Activated naive CD8-positive, alpha-beta T cell treated with anti-CD3 and anti-CD28 coated beads for 36 hours (primary cell): ENCODE measurements at regions not wholly inside any gene's neighbourhood (a gene's known extent, or its start where the extent isn't known, plus 50 kb on each side); places are given as distances from the start of the nearest gene placed in this dataset.

Experiments
- DNase-seq: peaks from one replicate; pipeline ENCODE4 v3.0.0; 2021
- H3K27ac Mint-ChIP-seq: one replicate; pipeline ENCODE4 v1.8.0; 2022; ENCODE audit warnings: mild to moderate bottlenecking, moderate library complexity, mixed read lengths
- H3K27me3 Mint-ChIP-seq: one replicate; pipeline ENCODE4 v1.8.0; 2022; ENCODE audit warnings: mild to moderate bottlenecking, mixed read lengths
- H3K36me3 Mint-ChIP-seq: one replicate; pipeline ENCODE4 v1.8.0; 2021; ENCODE audit warnings: mild to moderate bottlenecking, mixed read lengths
- H3K4me1 Mint-ChIP-seq: one replicate; pipeline ENCODE4 v1.8.0; 2021; ENCODE audit warnings: mixed read lengths
- H3K4me3 Mint-ChIP-seq: one replicate; pipeline ENCODE4 v1.8.0; 2022; ENCODE audit warnings: mild to moderate bottlenecking, moderate library complexity, mixed read lengths
- H3K9me3 Mint-ChIP-seq: one replicate; pipeline ENCODE4 v1.8.0; 2022; ENCODE audit warnings: mixed read lengths

DNA sequence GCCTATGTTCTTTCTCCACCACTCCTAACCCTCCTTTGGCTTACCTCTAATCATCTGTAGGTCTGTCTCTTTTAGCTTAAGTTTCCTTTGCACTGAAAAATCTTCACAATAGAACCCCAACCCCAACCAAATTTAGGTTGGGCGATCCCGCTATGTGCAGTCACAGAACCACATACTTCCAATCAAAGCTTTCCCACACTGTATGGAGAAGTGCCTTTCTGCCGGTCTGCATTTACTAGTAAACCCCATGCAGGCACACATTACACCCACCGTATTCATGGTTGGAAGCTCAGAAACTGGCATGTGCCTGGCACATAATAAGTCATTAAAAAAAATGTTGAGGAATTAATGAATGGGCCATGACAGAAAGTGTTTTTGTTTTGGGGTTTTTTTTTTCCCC, 158.4 kb downstream of the KLF12 start:
- Mint-ChIP-seq H3K27ac (no peak overlapping the region), H3K9me3 (peaks cover 14% of the 10 kb centered on the region), H3K4me3 (no peak overlapping the region), H3K36me3 (peaks cover 34% of the 10 kb centered on the region), H3K27me3 (no peaks in the 10 kb centered on the region), H3K4me1 (peaks cover 43% of the 10 kb centered on the region)
- no peak for DNase-seq

DNA sequence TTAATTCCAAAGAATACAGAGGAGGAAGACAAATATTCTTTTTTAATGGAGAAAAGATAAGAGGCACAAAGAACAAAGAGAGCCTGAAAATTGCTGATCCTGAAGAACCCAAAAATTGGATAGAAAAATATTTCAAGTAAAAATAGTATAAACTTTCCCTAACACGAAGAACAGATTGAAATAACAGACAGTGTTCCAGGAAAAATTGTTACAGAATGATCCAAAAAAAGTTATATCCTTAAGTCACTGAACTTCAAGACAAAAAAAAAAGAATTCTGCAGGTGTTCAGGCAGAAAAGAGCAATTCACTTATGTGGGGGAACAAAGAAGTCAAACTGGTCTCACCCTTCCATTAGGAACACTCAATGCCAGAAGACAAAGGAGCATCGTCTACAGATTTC, 160.2 kb downstream of the KLF12 start:
- no peak overlapping the region for H3K4me3 Mint-ChIP-seq
- H3K4me1 Mint-ChIP-seq = peaks cover 45% of the 10 kb centered on the region
- DNase-seq = no peak
- peaks cover 33% of the 10 kb centered on the region for H3K36me3 Mint-ChIP-seq
- peaks cover 14% of the 10 kb centered on the region for H3K9me3 Mint-ChIP-seq
- no peak overlapping the region for H3K27ac Mint-ChIP-seq
- H3K27me3 Mint-ChIP-seq = no peaks in the 10 kb centered on the region

DNA sequence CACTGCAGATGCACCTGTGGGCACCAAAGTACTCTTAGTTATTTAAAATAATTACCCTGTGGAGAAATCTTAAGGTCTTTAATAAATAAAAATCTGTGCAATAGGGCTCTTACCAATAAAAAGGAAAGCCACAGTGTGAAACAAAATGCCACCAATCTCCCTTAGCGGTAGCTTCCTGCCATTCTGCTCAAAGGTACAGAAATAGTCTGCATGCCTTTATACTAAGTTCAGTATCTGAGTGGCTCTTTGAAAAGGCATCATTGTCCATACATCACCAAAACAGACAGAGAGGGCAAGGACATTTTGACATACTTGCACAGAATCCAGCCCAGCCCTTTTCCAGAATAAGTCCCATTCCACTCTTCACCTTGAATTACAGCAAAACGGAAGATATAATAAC, 161.0 kb downstream of the KLF12 start:
- no peak for DNase-seq
- H3K4me1 Mint-ChIP-seq = peaks cover 44% of the 10 kb centered on the region
- H3K9me3 Mint-ChIP-seq = peaks cover 14% of the 10 kb centered on the region
- H3K4me3 Mint-ChIP-seq = no peak overlapping the region
- H3K27ac Mint-ChIP-seq = no peak overlapping the region
- H3K27me3 Mint-ChIP-seq = no peaks in the 10 kb centered on the region
- peaks cover 36% of the 10 kb centered on the region for H3K36me3 Mint-ChIP-seq

DNA sequence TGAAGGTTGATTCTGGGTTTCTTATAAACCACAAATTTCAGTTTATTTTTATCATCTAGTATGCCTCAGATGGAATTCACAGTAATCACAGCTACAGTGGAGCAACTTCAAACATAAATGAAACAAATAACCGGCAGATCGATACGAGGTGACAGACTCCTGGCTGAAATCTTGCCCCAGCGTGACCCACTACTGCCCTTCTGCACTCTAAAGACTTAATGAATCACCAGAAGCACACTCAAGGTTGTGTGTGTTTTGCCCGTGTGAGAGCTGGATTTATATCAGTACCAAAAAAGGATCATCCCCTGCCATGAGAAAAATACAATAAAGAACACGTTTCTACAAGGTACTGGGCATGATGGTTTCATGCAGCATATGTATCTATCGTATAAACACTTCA, 161.7 kb downstream of the KLF12 start:
- Mint-ChIP-seq H3K27me3 (no peaks in the 10 kb centered on the region), H3K9me3 (peaks cover 13% of the 10 kb centered on the region), H3K4me1 (peaks cover 42% of the 10 kb centered on the region), H3K4me3 (no peak overlapping the region), H3K36me3 (peaks cover 29% of the 10 kb centered on the region), H3K27ac (peak overlapping the region; percentile 13)
- DNase-seq = no peak

DNA sequence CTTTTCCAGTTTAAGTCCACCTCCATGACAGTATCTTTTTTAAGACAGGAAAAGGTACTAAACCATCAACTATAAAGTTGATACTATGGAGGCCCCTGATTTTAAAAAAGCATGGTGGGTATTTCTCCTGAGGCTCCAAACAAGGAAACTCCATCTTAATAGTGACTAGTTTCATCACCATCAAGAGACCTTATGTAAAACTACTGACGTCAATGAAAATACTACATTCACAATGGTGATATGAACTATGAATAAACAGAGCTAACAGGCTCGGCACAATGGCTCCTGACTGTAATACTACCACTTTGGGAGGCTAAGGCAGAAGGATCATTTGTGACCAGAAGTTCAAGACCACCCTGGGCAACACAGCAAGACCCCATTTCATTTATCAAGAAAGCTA, 162.7 kb downstream of the KLF12 start:
- H3K4me3 Mint-ChIP-seq = no peak overlapping the region
- peaks cover 46% of the 10 kb centered on the region for H3K4me1 Mint-ChIP-seq
- H3K27me3 Mint-ChIP-seq = no peaks in the 10 kb centered on the region
- peaks cover 12% of the 10 kb centered on the region for H3K9me3 Mint-ChIP-seq
- DNase-seq = no peak
- H3K27ac Mint-ChIP-seq = no peak overlapping the region
- peaks cover 31% of the 10 kb centered on the region for H3K36me3 Mint-ChIP-seq

DNA sequence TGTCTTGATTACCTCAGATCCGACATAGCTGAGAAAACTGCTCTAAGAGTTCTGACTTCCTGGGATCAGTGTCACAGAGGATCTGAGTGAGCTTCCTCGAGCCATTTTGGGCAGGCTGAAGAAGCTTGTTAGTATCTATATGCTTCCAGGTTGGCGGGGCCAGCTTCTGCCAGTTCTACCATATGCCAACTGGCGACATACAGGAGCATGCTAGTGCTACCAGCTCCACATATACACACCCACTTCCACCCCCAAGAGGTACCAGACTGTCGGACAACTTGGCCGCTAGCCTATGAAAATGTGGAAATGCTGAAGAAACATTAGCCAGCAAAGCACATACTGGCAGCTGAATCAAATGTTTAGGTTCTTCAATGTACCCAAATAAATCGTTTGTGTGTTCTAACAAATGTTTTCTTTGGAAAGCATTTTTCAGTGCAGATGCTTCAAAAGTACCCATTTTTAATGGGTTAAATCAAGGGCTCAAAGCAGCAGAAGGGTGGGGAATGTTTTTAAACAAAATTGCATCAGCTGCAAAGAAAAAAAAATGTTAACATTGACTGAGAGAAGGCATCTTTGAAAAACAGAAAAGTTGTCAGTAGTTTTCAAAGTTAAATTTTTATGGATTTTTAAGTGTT, 163.7 kb downstream of the KLF12 start:
- Mint-ChIP-seq H3K27me3 (no peaks in the 10 kb centered on the region), H3K4me3 (no peak overlapping the region), H3K27ac (no peak overlapping the region), H3K4me1 (peaks cover 42% of the 10 kb centered on the region), H3K36me3 (peaks cover 25% of the 10 kb centered on the region), H3K9me3 (peaks cover 8% of the 10 kb centered on the region)
- no peak for DNase-seq

DNA sequence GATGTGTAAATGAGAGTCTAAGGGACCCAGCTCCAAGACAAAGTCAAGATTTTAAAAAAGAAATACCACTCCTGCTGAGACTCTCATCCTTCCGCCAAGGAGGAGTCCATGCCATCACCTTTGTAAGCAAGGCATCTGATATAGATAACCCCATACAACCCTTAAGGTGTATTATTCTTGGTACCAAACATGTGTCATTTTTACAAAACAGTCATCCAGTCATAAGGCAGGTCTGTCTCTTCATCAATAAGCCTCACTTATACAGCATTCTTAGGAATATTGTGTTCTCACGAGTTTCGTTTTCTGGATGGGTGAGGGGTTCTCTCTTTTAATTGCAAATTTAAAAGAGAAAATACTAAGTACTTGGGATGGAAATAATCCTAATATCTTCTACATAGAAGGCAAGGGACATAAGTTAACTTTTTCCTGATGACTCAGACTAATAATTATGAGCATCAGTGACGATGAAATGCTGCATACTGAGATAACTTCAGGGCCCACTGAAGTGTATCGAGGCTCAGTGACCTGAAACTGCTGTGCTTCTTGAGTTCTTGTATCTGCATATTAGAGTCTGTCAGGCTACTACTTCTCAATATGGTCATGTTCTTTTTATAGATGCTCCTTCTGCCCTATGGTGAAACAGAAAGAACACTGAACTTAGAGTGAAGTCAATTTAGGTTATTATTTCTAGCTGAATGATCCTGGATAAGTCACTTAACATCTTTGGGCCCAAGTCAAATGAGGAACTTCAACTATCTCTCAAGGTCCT, 166.6 kb downstream of the KLF12 start:
- H3K27ac Mint-ChIP-seq = no peak overlapping the region
- peaks cover 18% of the 10 kb centered on the region for H3K36me3 Mint-ChIP-seq
- DNase-seq = no peak
- no peaks in the 10 kb centered on the region for H3K9me3 Mint-ChIP-seq
- peaks cover 37% of the 10 kb centered on the region for H3K4me1 Mint-ChIP-seq
- H3K4me3 Mint-ChIP-seq = no peak overlapping the region
- no peaks in the 10 kb centered on the region for H3K27me3 Mint-ChIP-seq

DNA sequence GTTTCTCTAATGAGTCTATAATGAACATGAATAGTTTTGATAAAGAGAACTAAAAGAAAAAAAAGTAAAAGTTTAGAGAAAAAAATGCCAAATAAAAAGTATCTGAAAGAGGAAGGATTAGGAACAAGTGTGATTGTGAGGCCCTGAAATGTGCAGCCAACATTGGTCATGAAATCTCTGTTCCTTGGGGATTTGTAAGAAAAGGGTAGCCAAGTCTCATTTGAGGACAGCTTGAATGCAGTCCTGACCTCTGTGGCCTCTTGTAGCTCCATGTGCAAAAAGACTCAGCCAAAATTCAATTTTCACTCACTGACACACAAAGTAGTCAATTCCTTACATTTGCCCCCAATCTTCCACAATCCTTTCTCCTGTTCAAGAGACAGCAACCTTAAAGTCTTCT, 167.9 kb downstream of the KLF12 start:
- H3K4me1 Mint-ChIP-seq = peaks cover 33% of the 10 kb centered on the region
- no peak overlapping the region for H3K4me3 Mint-ChIP-seq
- H3K9me3 Mint-ChIP-seq = peaks cover 7% of the 10 kb centered on the region
- H3K27me3 Mint-ChIP-seq = no peaks in the 10 kb centered on the region
- peaks cover 24% of the 10 kb centered on the region for H3K36me3 Mint-ChIP-seq
- H3K27ac Mint-ChIP-seq = no peak overlapping the region
- no peak for DNase-seq

DNA sequence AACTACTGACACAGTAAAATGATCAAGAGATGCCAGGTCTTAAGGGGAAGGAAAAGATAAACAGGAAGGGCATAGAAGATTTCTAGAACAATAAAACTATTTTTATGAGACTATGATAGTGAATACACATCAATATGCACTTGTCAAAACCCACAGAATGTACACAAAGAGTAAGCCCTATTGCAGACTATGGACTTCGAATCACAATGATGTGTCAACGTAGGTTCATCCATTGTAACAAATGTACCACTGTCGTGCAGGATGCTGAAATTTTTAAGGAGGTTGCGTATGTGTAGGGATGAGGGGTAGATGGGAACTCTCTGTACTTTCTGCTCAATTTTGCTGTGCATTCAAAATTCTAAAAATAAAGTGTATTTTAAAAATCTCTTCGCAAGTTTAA, 171.9 kb downstream of the KLF12 start:
- Mint-ChIP-seq H3K27me3 (no peaks in the 10 kb centered on the region), H3K9me3 (peaks cover 9% of the 10 kb centered on the region), H3K27ac (no peak overlapping the region), H3K4me3 (no peak overlapping the region), H3K36me3 (peaks cover 20% of the 10 kb centered on the region), H3K4me1 (peaks cover 29% of the 10 kb centered on the region)
- no peak for DNase-seq

DNA sequence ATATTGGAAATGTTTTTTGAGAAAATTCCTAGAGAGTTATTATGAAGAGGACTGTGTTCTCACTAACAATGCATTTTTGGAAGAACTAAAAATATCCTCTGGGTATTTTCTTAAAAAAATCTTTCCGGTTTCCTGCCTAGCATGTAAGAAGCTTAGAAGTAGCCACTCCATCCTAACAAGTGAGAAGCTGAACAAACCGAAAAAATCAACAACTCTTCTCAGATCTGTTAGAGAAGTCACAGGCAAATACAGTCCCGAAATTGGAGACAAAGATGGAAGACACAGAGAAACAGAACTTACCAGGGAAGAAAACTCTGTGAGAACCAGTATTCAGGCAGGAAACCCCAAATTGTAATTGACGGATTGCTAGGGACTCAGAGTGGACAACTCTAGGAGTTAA, 173.0 kb downstream of the KLF12 start:
- Mint-ChIP-seq H3K4me1 (peaks cover 30% of the 10 kb centered on the region), H3K9me3 (peaks cover 10% of the 10 kb centered on the region), H3K27ac (no peak overlapping the region), H3K36me3 (peaks cover 16% of the 10 kb centered on the region), H3K27me3 (no peaks in the 10 kb centered on the region), H3K4me3 (no peak overlapping the region)
- no peak for DNase-seq

DNA sequence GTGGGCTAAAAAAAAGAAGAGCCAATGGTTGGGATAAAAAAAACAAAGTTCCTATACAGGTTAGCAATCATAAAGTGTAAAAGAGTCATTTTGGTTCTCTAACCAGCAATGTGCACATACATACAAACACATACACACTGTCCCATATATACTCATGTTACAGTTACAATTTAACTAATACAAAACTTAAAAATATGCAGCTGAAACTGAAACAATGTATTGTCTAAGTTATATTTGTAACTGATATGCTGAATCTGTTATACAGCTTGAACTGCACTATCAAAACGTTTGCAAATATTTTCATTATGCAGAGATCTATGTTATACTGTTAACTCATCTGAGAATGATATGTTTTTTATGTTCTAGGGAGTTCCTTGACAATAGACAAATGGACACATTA, 173.7 kb downstream of the KLF12 start:
- peaks cover 35% of the 10 kb centered on the region for H3K4me1 Mint-ChIP-seq
- DNase-seq = no peak
- no peaks in the 10 kb centered on the region for H3K27me3 Mint-ChIP-seq
- H3K36me3 Mint-ChIP-seq = peaks cover 17% of the 10 kb centered on the region
- H3K4me3 Mint-ChIP-seq = no peak overlapping the region
- H3K9me3 Mint-ChIP-seq = peaks cover 10% of the 10 kb centered on the region
- no peak overlapping the region for H3K27ac Mint-ChIP-seq

DNA sequence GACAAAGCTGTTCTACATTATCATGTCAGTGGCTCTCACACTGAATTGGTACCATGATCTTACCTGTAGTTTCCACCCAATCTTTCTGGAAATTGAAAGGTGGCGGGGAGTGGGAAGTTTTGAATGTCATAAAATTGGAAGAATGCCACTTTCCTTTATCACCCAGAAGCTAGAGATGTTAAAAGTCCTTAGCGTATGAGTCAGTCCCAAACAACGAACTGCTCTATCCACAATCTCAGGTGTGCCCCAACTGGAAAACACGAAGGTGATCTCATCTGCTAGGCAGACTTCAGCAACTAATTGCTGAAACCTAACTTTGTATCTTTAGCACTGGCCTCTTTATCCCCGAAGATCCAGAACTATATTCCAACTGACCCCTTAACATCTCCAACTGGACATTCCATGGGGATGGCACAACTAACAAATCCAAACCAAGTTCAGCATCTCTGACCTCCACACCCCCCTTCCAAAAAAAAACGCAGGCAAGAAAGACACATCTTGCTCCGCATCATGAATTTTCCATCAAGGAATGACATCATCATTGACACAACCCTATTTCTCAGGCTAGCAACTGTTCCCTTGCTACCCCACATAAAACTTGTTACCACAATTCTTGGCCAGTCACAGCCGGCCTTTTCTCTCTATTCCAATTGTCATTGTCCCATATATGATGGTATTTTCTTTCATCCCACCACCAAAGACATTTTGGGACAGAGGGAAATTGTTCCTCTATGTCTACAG, 175.4 kb downstream of the KLF12 start:
- Mint-ChIP-seq H3K4me3 (no peak overlapping the region), H3K27ac (no peak overlapping the region), H3K9me3 (peaks cover 10% of the 10 kb centered on the region), H3K4me1 (peaks cover 31% of the 10 kb centered on the region), H3K27me3 (no peaks in the 10 kb centered on the region), H3K36me3 (peaks cover 13% of the 10 kb centered on the region)
- no peak for DNase-seq

DNA sequence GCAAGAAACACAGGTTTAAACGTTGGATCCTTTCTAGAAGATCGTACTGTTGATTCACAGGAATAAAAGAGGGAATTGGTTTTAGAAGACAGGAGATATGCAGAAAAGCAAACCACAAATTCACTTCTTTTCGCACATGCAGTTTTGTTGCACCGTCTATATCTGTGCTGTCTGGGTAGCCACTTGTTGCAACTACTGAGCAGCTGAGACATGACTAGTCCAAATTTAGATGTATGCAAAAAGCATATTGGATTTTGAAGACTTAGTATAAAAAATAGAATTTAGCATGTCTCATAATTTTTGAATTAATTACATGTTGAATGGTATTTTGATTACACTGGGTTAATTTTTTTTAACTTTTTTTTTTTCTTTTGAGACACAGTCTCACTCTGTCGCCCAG, 176.3 kb downstream of the KLF12 start:
- Mint-ChIP-seq H3K4me3 (no peak overlapping the region), H3K27ac (no peak overlapping the region), H3K36me3 (peaks cover 11% of the 10 kb centered on the region)

DNA sequence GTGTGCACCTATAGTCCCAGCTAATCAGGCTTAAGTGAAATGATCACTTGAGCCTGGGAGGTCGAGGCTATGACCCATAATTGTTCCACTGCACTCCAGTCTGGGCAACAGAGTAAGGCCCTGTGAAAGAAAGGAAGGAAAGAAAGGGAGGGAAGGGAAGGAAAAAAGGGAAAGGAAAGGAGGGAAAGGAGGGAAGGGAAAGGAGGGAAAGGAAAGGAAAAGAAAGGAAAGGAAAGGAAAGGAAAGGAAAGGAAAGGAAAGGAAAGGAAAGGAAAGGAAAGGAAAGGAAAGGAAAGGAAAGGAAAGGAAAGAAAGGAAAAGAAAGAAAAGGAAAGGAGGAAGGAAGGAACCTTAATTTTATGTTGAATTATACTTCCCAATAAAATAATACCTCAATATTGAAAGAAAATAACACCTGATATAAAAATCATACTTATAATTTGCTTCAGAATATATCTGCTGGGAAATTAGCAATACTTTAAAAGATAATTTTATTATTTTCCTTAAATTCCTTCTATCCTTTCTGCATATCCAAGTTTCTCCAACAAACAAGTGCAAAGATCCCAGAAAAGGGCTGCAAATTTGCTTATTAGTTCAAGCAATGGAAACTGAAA, 177.3 kb downstream of the KLF12 start:
- Mint-ChIP-seq H3K9me3 (peaks cover 8% of the 10 kb centered on the region), H3K27me3 (no peaks in the 10 kb centered on the region), H3K36me3 (peaks cover 10% of the 10 kb centered on the region), H3K4me1 (peaks cover 43% of the 10 kb centered on the region), H3K27ac (no peak overlapping the region), H3K4me3 (no peak overlapping the region)
- no peak for DNase-seq

More for the DNA sequence above, 176.3 kb downstream of the KLF12 start:
- no peak for DNase-seq
- Mint-ChIP-seq H3K9me3 (peaks cover 10% of the 10 kb centered on the region), H3K27me3 (no peaks in the 10 kb centered on the region), H3K4me1 (peaks cover 33% of the 10 kb centered on the region)

DNA sequence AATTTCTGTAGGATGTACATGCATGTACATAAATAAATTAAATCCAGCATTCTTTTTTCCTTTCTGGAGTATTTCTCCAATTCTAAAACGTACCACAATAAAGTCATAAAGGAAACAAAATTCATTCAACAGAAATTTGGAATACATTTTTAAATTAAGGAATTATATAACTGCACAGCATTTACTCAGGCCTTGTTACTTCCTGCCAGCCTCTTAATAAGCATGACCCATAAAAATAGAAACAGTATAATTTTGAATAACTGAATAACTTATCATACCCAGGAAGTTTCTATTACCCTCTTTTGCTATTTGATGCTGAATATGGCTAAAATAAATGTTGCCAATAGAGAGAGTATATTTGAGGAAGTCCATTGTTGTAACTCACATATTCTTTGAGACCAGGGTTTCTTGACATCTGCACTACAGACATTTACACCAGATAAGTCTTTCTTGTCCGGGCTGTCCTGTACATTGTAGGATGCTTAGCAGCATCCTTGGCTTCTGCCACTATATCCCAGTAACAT, 178.2 kb downstream of the KLF12 start:
- no peak for DNase-seq
- Mint-ChIP-seq H3K27me3 (no peaks in the 10 kb centered on the region), H3K27ac (no peak overlapping the region), H3K9me3 (peaks cover 5% of the 10 kb centered on the region), H3K4me1 (peaks cover 38% of the 10 kb centered on the region), H3K4me3 (no peak overlapping the region), H3K36me3 (peaks cover 7% of the 10 kb centered on the region)
